ENCODE measurements at regions not wholly inside any gene's neighbourhood (a gene's known extent, or its start where the extent isn't known, plus 50 kb on each side); places are given as distances from the start of the nearest gene placed in this dataset.
A peak's percentile ranks its signal among the peaks of the same experiment; 100 is the strongest.

- Mint-ChIP-seq H3K27me3 (ENCODE audit: insufficient read depth, unreplicated experiment) (peaks cover 65% of the 10 kb centered on the region), H3K4me1 (ENCODE audit: insufficient read depth, unreplicated experiment) (no peaks in the 10 kb centered on the region), H3K4me3 (ENCODE audit: unreplicated experiment) (no peak overlapping the region), H3K9me3 (ENCODE audit: unreplicated experiment) (no peaks in the 10 kb centered on the region), H3K36me3 (ENCODE audit: insufficient read depth, unreplicated experiment) (no peaks in the 10 kb centered on the region), H3K27ac (ENCODE audit: low read depth, unreplicated experiment) (no peak overlapping the region)
- intact Hi-C loops (cut with micrococcal nuclease), result loop anchor here (5.0 kb wide), 1 partner anchor 112 kb away; no protein-coding TSS in a partner anchor
- ChIA-PET POLR2A (interaction anchor here (0.5 kb wide), 1 partner anchor 231 kb away, joined by 3 read pairs; no protein-coding TSS in a partner anchor), CTCF (no interaction called here)
- BruUV-seq (replicated peaks), result no TSS peak
- DNase-seq (ENCODE audit: unreplicated experiment), result no peak
- no peak for TF ChIP-seq CTCF (IDR thresholded peaks at IDR 0.05; ENCODE audit: unreplicated experiment)
Observed at GRCh38 chr3:168624195-168624594, 528.5 kb upstream of the GOLIM4 start.

DNA sequence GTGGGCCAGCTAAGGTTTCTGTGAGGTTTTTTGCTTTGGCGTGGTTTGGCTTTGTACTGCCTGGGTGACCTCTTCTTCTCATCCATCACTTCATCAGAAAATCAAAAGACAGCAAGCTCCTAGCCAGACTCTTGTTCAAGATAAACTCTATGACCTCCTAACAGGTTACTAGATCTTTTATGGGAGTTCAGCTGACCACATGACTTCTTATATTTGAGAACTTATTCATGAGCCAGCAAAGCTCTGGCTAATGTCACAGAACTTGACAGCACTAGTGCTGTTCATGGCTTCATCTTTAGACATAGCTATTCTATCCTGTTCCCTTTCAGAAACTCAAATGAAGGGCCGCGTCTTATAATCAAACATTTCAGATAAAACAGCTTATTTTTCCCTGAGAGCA lies 527.1 kb upstream of the GOLIM4 start:
- Mint-ChIP-seq H3K27me3 (ENCODE audit: insufficient read depth, unreplicated experiment) (peaks cover 79% of the 10 kb centered on the region), H3K27ac (ENCODE audit: low read depth, unreplicated experiment) (no peak overlapping the region), H3K4me1 (ENCODE audit: insufficient read depth, unreplicated experiment) (no peaks in the 10 kb centered on the region), H3K9me3 (ENCODE audit: unreplicated experiment) (no peaks in the 10 kb centered on the region), H3K4me3 (ENCODE audit: unreplicated experiment) (no peak overlapping the region), H3K36me3 (ENCODE audit: insufficient read depth, unreplicated experiment) (no peaks in the 10 kb centered on the region)
- no TSS peak for BruUV-seq (replicated peaks)
- intact Hi-C loops (cut with micrococcal nuclease), result loop anchor here (5.0 kb wide), 1 partner anchor 110 kb away; no protein-coding TSS in a partner anchor
- POLR2A ChIA-PET, result no interaction called here
- no peak for TF ChIP-seq CTCF (IDR thresholded peaks at IDR 0.05; ENCODE audit: unreplicated experiment)
- no peak for DNase-seq (ENCODE audit: unreplicated experiment)
- CTCF ChIA-PET, result interaction anchor here (0.6 kb wide), 1 partner anchor 83 kb away, joined by 4 read pairs; no protein-coding TSS in a partner anchor

GRCh38 chr3:168620854-168621253 lies 525.1 kb upstream of the GOLIM4 start:
- intact Hi-C loops (cut with micrococcal nuclease), result loop anchor here (1.0 to 5.0 kb wide), 3 partner anchors 109 to 410 kb away; no protein-coding TSS in a partner anchor
- POLR2A ChIA-PET, result no interaction called here
- no peaks in the 10 kb centered on the region for H3K4me1 Mint-ChIP-seq (ENCODE audit: insufficient read depth, unreplicated experiment)

DNA sequence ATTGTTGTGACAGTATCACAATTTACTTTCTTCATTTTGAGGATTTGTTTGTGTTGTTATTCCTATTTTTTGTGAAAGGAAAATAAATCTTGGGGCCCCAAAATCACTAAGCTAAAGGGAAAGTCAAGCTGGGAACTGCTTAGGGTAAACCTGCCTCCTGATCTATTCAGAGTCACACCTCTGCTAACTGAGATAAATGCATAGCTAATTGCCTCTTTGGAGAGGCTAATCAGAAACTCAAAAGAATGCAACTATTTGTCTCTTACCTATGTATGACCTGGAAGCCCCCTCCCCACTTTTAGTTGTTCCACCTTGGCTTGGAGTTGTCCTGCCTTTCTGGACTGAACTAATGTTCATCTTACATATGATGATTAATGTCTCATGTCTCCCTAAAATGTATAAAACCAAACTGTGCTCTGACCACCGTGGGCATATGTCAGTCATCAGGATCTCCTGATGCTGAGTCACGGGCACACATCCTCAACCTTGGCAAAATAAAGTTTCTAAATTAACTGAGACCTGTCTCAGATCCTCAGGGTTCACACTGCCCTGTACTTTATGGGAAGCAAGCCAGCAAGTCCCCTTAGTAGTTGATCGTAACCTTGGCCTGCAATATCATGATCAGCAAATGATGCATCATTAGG lies 523.2 kb upstream of the GOLIM4 start:
- no peak for TF ChIP-seq CTCF (IDR thresholded peaks at IDR 0.05; ENCODE audit: unreplicated experiment)
- Mint-ChIP-seq H3K27ac (ENCODE audit: low read depth, unreplicated experiment) (no peak overlapping the region), H3K36me3 (ENCODE audit: insufficient read depth, unreplicated experiment) (no peaks in the 10 kb centered on the region), H3K9me3 (ENCODE audit: unreplicated experiment) (no peaks in the 10 kb centered on the region), H3K4me3 (ENCODE audit: unreplicated experiment) (no peak overlapping the region), H3K27me3 (ENCODE audit: insufficient read depth, unreplicated experiment) (peaks cover 77% of the 10 kb centered on the region), H3K4me1 (ENCODE audit: insufficient read depth, unreplicated experiment) (no peaks in the 10 kb centered on the region)
- no peak for DNase-seq (ENCODE audit: unreplicated experiment)
- no TSS peak for BruUV-seq (replicated peaks)
- intact Hi-C loops (cut with micrococcal nuclease), result no loop called here
- POLR2A ChIA-PET, result no interaction called here
- CTCF ChIA-PET, result interaction anchor here (0.9 kb wide), 1 partner anchor 15 kb away, joined by 4 read pairs; no protein-coding TSS in a partner anchor

More at GRCh38 chr3:168620854-168621253, 525.1 kb upstream of the GOLIM4 start:
- peak; percentile 51 for DNase-seq (ENCODE audit: unreplicated experiment)
- H3K9me3 Mint-ChIP-seq (ENCODE audit: unreplicated experiment), result no peaks in the 10 kb centered on the region
- peak; percentile 38 for TF ChIP-seq CTCF (IDR thresholded peaks at IDR 0.05; ENCODE audit: unreplicated experiment)
- H3K27ac Mint-ChIP-seq (ENCODE audit: low read depth, unreplicated experiment), result no peak overlapping the region
- no peak overlapping the region for H3K4me3 Mint-ChIP-seq (ENCODE audit: unreplicated experiment)
- BruUV-seq (replicated peaks), result no TSS peak
- CTCF ChIA-PET, result interaction anchor here (0.5 to 1.1 kb wide), 6 partner anchors 12 to 412 kb away, joined by 3 read pairs; no protein-coding TSS in a partner anchor
- peaks cover 79% of the 10 kb centered on the region for H3K27me3 Mint-ChIP-seq (ENCODE audit: insufficient read depth, unreplicated experiment)
- H3K36me3 Mint-ChIP-seq (ENCODE audit: insufficient read depth, unreplicated experiment), result no peaks in the 10 kb centered on the region
